ENCODE measurements at regions not wholly inside any gene's neighbourhood (a gene's known extent, or its start where the extent isn't known, plus 50 kb on each side); places are given as distances from the start of the nearest gene placed in this dataset.

GRCh38 chr6:126419901-126420300 is 80.0 kb downstream of the CENPW start:
- no peak for DNase-seq (ENCODE audit: low spot score)

- DNase-seq (ENCODE audit: low spot score) = no peak
Observed at GRCh38 chr6:126422912-126423311, 83.0 kb downstream of the CENPW start.

- DNase-seq (ENCODE audit: low spot score) = no peak
Observed at GRCh38 chr6:126427713-126428112, 87.8 kb downstream of the CENPW start.

GRCh38 chr6:126429866-126430265 is 90.0 kb downstream of the CENPW start:
- no peak for DNase-seq (ENCODE audit: low spot score)

- DNase-seq (ENCODE audit: low spot score) = no peak
Observed at GRCh38 chr6:126432564-126432963, 92.6 kb downstream of the CENPW start.

GRCh38 chr6:126433927-126434326 is 94.0 kb downstream of the CENPW start:
- no peak for DNase-seq (ENCODE audit: low spot score)

GRCh38 chr6:126437205-126437604 is 97.3 kb downstream of the CENPW start:
- no peak for DNase-seq (ENCODE audit: low spot score)

- DNase-seq (ENCODE audit: low spot score) = no peak
Observed at GRCh38 chr6:126439040-126439439, 99.1 kb downstream of the CENPW start.

- DNase-seq (ENCODE audit: low spot score) = no peak
Observed at GRCh38 chr6:126440923-126441322, 101.0 kb downstream of the CENPW start.

GRCh38 chr6:126444659-126445273 is 104.9 kb downstream of the CENPW start:
- no peak for DNase-seq (ENCODE audit: low spot score)

- DNase-seq (ENCODE audit: low spot score) = no peak
Observed at GRCh38 chr6:126446248-126446647, 106.3 kb downstream of the CENPW start.

GRCh38 chr6:126447367-126447766 is 107.5 kb downstream of the CENPW start:
- no peak for DNase-seq (ENCODE audit: low spot score)

GRCh38 chr6:126461045-126461444 is 121.1 kb downstream of the CENPW start:
- no peak for DNase-seq (ENCODE audit: low spot score)

- DNase-seq (ENCODE audit: low spot score) = no peak
Observed at GRCh38 chr6:126464245-126464644, 124.3 kb downstream of the CENPW start.

- DNase-seq (ENCODE audit: low spot score) = no peak
Observed at GRCh38 chr6:126475449-126475848, 135.5 kb downstream of the CENPW start.

- no peak for DNase-seq (ENCODE audit: low spot score)
Observed at GRCh38 chr6:126477678-126478077, 137.8 kb downstream of the CENPW start.

GRCh38 chr6:126480268-126480667 is 140.4 kb downstream of the CENPW start:
- DNase-seq (ENCODE audit: low spot score) = no peak

GRCh38 chr6:126481319-126481718 is 141.4 kb downstream of the CENPW start:
- DNase-seq (ENCODE audit: low spot score) = no peak

- DNase-seq (ENCODE audit: low spot score) = no peak
Observed at GRCh38 chr6:126504792-126505191, 164.9 kb downstream of the CENPW start.

- no peak for DNase-seq (ENCODE audit: low spot score)
Observed at GRCh38 chr6:126513198-126513597, 173.3 kb downstream of the CENPW start.

GRCh38 chr6:126516411-126516810 is 176.5 kb downstream of the CENPW start:
- no peak for DNase-seq (ENCODE audit: low spot score)

- DNase-seq (ENCODE audit: low spot score) = no peak
Observed at GRCh38 chr6:126524811-126525326, 185.0 kb downstream of the CENPW start.

- no peak for DNase-seq (ENCODE audit: low spot score)
Observed at GRCh38 chr6:126526547-126526946, 186.6 kb downstream of the CENPW start.

All from mesenteric fat pad (tissue), 1 donor.